ENCODE measurements at regions not wholly inside any gene's neighbourhood (a gene's known extent, or its start where the extent isn't known, plus 50 kb on each side); places are given as distances from the start of the nearest gene placed in this dataset.

- no peak overlapping the region for H3K9ac ChIP-seq (ENCODE audit: low read depth, low read length)
- no peak overlapping the region for H3K4me3 ChIP-seq (ENCODE audit: insufficient read depth, low read depth, low read length)
- intact Hi-C loops (cut with micrococcal nuclease) (no loop called here), in situ Hi-C loops (cut with MboI; ENCODE audit: low sequenced_read_pairs) (no loop called here), dilution Hi-C loops (cut with HindIII; ENCODE audit: low sequenced_read_pairs, unreplicated experiment) (no loop called here)
- no peak overlapping the region for H3K14ac ChIP-seq (replicated peaks; ENCODE audit: low read depth, low read length)
- H3K9me1 ChIP-seq (ENCODE audit: insufficient read depth, low read length): no peaks in the 10 kb centered on the region
- H3K36me3 ChIP-seq (ENCODE audit: control insufficient read depth, insufficient read depth, low read length): no peaks in the 10 kb centered on the region
- no peaks in the 10 kb centered on the region for H3K79me1 ChIP-seq (ENCODE audit: low read depth in 1 of 2, low read length in 2 of 2)
- H4K8ac ChIP-seq (ENCODE audit: low read depth in 2 of 2, low read length in 2 of 2): no peak overlapping the region
- H2BK120ac ChIP-seq (ENCODE audit: low read depth, low read length): no peak overlapping the region
- no peaks in the 10 kb centered on the region for H3K27me3 ChIP-seq (ENCODE audit: control insufficient read depth, insufficient read depth, low read length)
- H3K9me3 ChIP-seq (ENCODE audit: control insufficient read depth, insufficient read depth, low read length): peaks cover 13% of the 10 kb centered on the region; the same call in 1 of the 2 replicates
- CTCF ChIA-PET: no interaction called here
- no peaks in the 10 kb centered on the region for H3K4me1 ChIP-seq (ENCODE audit: control insufficient read depth, insufficient read depth, low read length)
- no peak overlapping the region for H2BK5ac ChIP-seq (ENCODE audit: low read depth, low read length, poor library complexity, severe bottlenecking)
- H4K91ac ChIP-seq (ENCODE audit: insufficient read depth, low read depth, low read length): no peak overlapping the region
- no peak overlapping the region for H2AK5ac ChIP-seq (ENCODE audit: low read depth, low read length)
- no peak overlapping the region for H4K5ac ChIP-seq (ENCODE audit: low read depth, low read length)
- H3K18ac ChIP-seq (ENCODE audit: low read depth, low read length): no peak overlapping the region
- H2AFZ ChIP-seq (replicated peaks; ENCODE audit: low read length, poor library complexity): no peak overlapping the region
- TF ChIP-seq RAD21 (IDR thresholded peaks at IDR 0.05; ENCODE audit: low read length) (no peak), BHLHE40 (IDR thresholded peaks at IDR 0.05; ENCODE audit: low read depth, low read length) (no peak), POLR2A (IDR thresholded peaks at IDR 0.05; ENCODE audit: low read depth, low read length) (no peak), CEBPB (IDR thresholded peaks at IDR 0.05; ENCODE audit: low read depth, low read length) (no peak), FOS (IDR thresholded peaks at IDR 0.05; ENCODE audit: low read depth, low read length) (no peak), NFE2L2 (IDR thresholded peaks at IDR 0.05; ENCODE audit: low read depth, low read length) (no peak), MXI1 (IDR thresholded peaks at IDR 0.05; ENCODE audit: borderline replicate concordance, low read depth, low read length) (no peak), MAZ (IDR thresholded peaks at IDR 0.05; ENCODE audit: borderline replicate concordance, low read depth, low read length) (no peak), USF2 (IDR thresholded peaks at IDR 0.05; ENCODE audit: low read depth, low read length) (no peak)
- POLR2A ChIA-PET (ENCODE audit: unreplicated experiment): no interaction called here
- H3K4ac ChIP-seq (ENCODE audit: low read depth, low read length): no peak overlapping the region
- no peaks in the 10 kb centered on the region for H4K20me1 ChIP-seq (ENCODE audit: insufficient read depth, low read length)
- H2BK20ac ChIP-seq (ENCODE audit: low read depth, low read length): no peak overlapping the region
- H3K23ac ChIP-seq (ENCODE audit: low read depth, low read length): no peak overlapping the region
- WGBS, 2 experiments (ENCODE audit: extremely low coverage in 2 of 2, insufficient read length in 1 of 2): 47% methylated on average over 4 of the region's 9 CpGs; no CpG with 5 or more reads in 1 of the 2 experiments
- BruUV-seq (replicated peaks): no TSS peak
- no peak overlapping the region for H2AK9ac ChIP-seq (replicated peaks; ENCODE audit: low read depth, low read length, poor library complexity)
- no peak overlapping the region for H3K56ac ChIP-seq (ENCODE audit: extremely low read depth, insufficient read depth, low read length)
- no peak overlapping the region for H3K27ac ChIP-seq (ENCODE audit: insufficient read depth, low read length)
- no peak overlapping the region for H2BK15ac ChIP-seq (ENCODE audit: low read depth, low read length)
- DNase-seq (no peak), ATAC-seq (ENCODE audit: low read depth) (no peak)
- H3K4me2 ChIP-seq (ENCODE audit: low read depth, low read length): no peak overlapping the region
Observed at GRCh38 chr6:9943026-9943425, 471.8 kb downstream of the TFAP2A start.
